OCI-LY7 (cell line): ENCODE measurements at regions not wholly inside any gene's neighbourhood (a gene's known extent, or its start where the extent isn't known, plus 50 kb on each side); places are given as distances from the start of the nearest gene placed in this dataset.

Source experiments
- BruUV-seq: library from RNA; stranded (reverse); fragments of 400-500 nt; replicated peaks from 2 replicates; lab custom pipeline; 2021; lab: Mats Ljungman, UMichigan
- CTCF ChIA-PET: fragments of 300-600 bp; sonication (Branson Sonifier 250); formaldehyde crosslinking; loops from one replicate; lab custom pipeline; 2022; ENCODE audit warnings: antibody characterized with exemption; ENCODE audit not compliant: unreplicated experiment; lab: Charles Lee
- POLR2A ChIA-PET: fragments of 300-600 bp; sonication (Branson Sonifier 250); formaldehyde crosslinking; loops from one replicate; lab custom pipeline; 2022; ENCODE audit warnings: antibody characterized with exemption; lab: Charles Lee
- DNase-seq: peaks from one replicate; pipeline ENCODE4 v3.0.0-alpha.2; 2015; ENCODE audit warnings: low spot score
- H2AFZ ChIP-seq: fragments of 200-600 bp; sonication (generic), shearing (Covaris generic); 2 replicates; pipeline ENCODE4 v1.6.1; 2014; ENCODE audit warnings: mild to moderate bottlenecking, antibody characterized with exemption, low read length, moderate library complexity
- H3K27ac ChIP-seq: fragments of 200-600 bp; sonication (generic); 2 replicates; pipeline ENCODE4 v1.5.1; 2014; ENCODE audit warnings: mixed run types, low read depth, mild to moderate bottlenecking, moderate library complexity, low read length, inconsistent platforms; ENCODE audit not compliant: poor library complexity, severe bottlenecking
- H3K36me3 ChIP-seq: fragments of 200-600 bp; sonication (generic); 2 replicates; pipeline ENCODE4 v1.6.1; 2014; ENCODE audit warnings: mild to moderate bottlenecking, antibody characterized with exemption, low read length, moderate library complexity, mixed read lengths; ENCODE audit not compliant: insufficient read depth
- H3K4me1 ChIP-seq: fragments of 200-600 bp; sonication (generic); 2 replicates; pipeline ENCODE4 v1.5.1; 2014; ENCODE audit warnings: mild to moderate bottlenecking, low read length; ENCODE audit not compliant: insufficient read depth, poor library complexity, severe bottlenecking
- H3K4me2 ChIP-seq: fragments of 200-600 bp; sonication (generic); 2 replicates; pipeline ENCODE4 v1.6.1; 2014; ENCODE audit warnings: mild to moderate bottlenecking, low read length
- H3K4me3 ChIP-seq: fragments of 200-600 bp; sonication (generic); 2 replicates; pipeline ENCODE4 v1.5.1; 2014; ENCODE audit warnings: mild to moderate bottlenecking, low read depth, low read length; ENCODE audit not compliant: poor library complexity, severe bottlenecking
- H3K79me2 ChIP-seq: fragments of 200-600 bp; sonication (generic); 2 replicates; pipeline ENCODE4 v1.6.1; 2016; ENCODE audit warnings: low read depth, mild to moderate bottlenecking, low read length, moderate library complexity, mixed read lengths; ENCODE audit not compliant: insufficient read depth
- H3K9me2 ChIP-seq: fragments of 200-600 bp; sonication (generic); 2 replicates; pipeline ENCODE4 v1.6.1; 2016; ENCODE audit warnings: mild to moderate bottlenecking, low read length, mixed read lengths; ENCODE audit not compliant: insufficient read depth
- H3K9me3 ChIP-seq: fragments of 200-600 bp; sonication (generic); 2 replicates; pipeline ENCODE4 v1.6.1; 2014; ENCODE audit warnings: mild to moderate bottlenecking, mixed run types, low read length, mixed read lengths
- H4K20me1 ChIP-seq: fragments of 200-600 bp; sonication (generic); 2 replicates; pipeline ENCODE4 v1.6.1; 2014; ENCODE audit warnings: mild to moderate bottlenecking, antibody characterized with exemption, low read length, moderate library complexity, mixed read lengths; ENCODE audit not compliant: insufficient read depth
- CTCF ChIP-seq: fragments of 200-600 bp; sonication (generic); conservative IDR thresholded peaks from 2 replicates; pipeline ENCODE4 v1.5.1; 2014; ENCODE audit warnings: mild to moderate bottlenecking, antibody characterized with exemption, low read length, moderate library complexity, mixed read lengths
- EZH2phosphoT487 ChIP-seq: fragments of 200-600 bp; sonication (generic); IDR thresholded peaks from 2 replicates; pipeline ENCODE4 v1.6.1; 2018; ENCODE audit warnings: low read depth, borderline replicate concordance, mild to moderate bottlenecking, mixed run types, antibody characterized with exemption, low read length, moderate library complexity, mixed read lengths
- intact Hi-C: fragments of 100-400 bp; cut with micrococcal nuclease; formaldehyde crosslinking; loops from one replicate; pipeline ENCODE4 v1.10.0; 2022; ENCODE audit not compliant: unreplicated experiment

- Histone ChIP-seq H3K4me3 (no peak overlapping the region), H3K4me2 (no peak overlapping the region), H3K9me3 (no peaks in the 10 kb centered on the region), H4K20me1 (no peaks in the 10 kb centered on the region), H3K79me2 (no peaks in the 10 kb centered on the region), H3K4me1 (no peaks in the 10 kb centered on the region), H2AFZ (no peak overlapping the region), H3K36me3 (no peaks in the 10 kb centered on the region), H3K9me2 (no peaks in the 10 kb centered on the region), H3K27ac (no peak overlapping the region)
- ChIA-PET CTCF (no interaction called here), POLR2A (no interaction called here)
- intact Hi-C loops: no loop called here
- BruUV-seq: no TSS peak
- DNase-seq: no peak
- TF ChIP-seq EZH2phosphoT487: no peak
- no peak for TF ChIP-seq CTCF
These were observed 240.0 kb downstream of the REEP3 start for GRCh38 chr10:63761243-63761642.

DNA sequence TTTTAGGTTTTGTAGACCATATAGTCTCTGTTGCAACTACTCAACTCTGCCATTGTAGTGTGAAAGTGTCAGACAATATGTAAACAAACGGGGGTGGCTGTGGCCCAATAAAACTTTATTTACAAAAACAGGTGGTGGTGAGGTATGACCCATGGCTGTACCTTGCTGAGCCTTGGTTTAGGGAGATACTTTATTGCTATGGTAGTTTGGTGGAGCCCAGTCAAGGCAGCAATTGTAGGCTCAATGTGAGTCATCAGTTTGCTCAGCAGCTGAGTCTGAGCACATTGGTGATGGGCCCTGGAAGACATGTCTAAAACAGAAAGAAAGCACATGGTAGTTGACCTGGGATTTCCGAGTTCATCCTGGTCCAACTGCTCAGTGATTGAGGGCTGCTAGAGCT lies 242.5 kb downstream of the REEP3 start:
- TF ChIP-seq CTCF (no peak), EZH2phosphoT487 (no peak)
- ChIA-PET CTCF (no interaction called here), POLR2A (no interaction called here)
- H3K9me2 ChIP-seq: no peaks in the 10 kb centered on the region
- no peak overlapping the region for H3K4me2 ChIP-seq
- DNase-seq: no peak
- no peaks in the 10 kb centered on the region for H4K20me1 ChIP-seq
- H3K9me3 ChIP-seq: no peaks in the 10 kb centered on the region
- intact Hi-C loops: no loop called here
- no peaks in the 10 kb centered on the region for H3K36me3 ChIP-seq
- H2AFZ ChIP-seq: no peak overlapping the region
- H3K79me2 ChIP-seq: no peaks in the 10 kb centered on the region
- no peaks in the 10 kb centered on the region for H3K4me1 ChIP-seq
- H3K27ac ChIP-seq: no peak overlapping the region
- H3K4me3 ChIP-seq: no peak overlapping the region
- BruUV-seq: no TSS peak

- ChIA-PET POLR2A (interaction anchor here (0.7 kb wide), 1 partner anchor 634 kb away, joined by 3 read pairs; no protein-coding TSS in a partner anchor), CTCF (no interaction called here)
- H2AFZ ChIP-seq: no peak overlapping the region
- BruUV-seq: no TSS peak
- TF ChIP-seq CTCF: no peak
- no peak for TF ChIP-seq EZH2phosphoT487
- H3K4me1 ChIP-seq: no peaks in the 10 kb centered on the region
- H3K36me3 ChIP-seq: no peaks in the 10 kb centered on the region
- H3K27ac ChIP-seq: no peak overlapping the region
- no peaks in the 10 kb centered on the region for H3K9me2 ChIP-seq
- H3K4me3 ChIP-seq: no peak overlapping the region
- no peak overlapping the region for H3K4me2 ChIP-seq
- DNase-seq: no peak
- intact Hi-C loops: no loop called here
- H3K79me2 ChIP-seq: no peaks in the 10 kb centered on the region
- no peaks in the 10 kb centered on the region for H3K9me3 ChIP-seq
- H4K20me1 ChIP-seq: no peaks in the 10 kb centered on the region
These were observed 243.9 kb downstream of the REEP3 start for GRCh38 chr10:63765126-63765525.
